H1 (cell line): ENCODE measurements at regions not wholly inside any gene's neighbourhood (a gene's known extent, or its start where the extent isn't known, plus 50 kb on each side); places are given as distances from the start of the nearest gene placed in this dataset.

Source experiments
- ASH2L ChIP-seq: fragments of 200-600, 300-600 bp; sonication (generic); IDR thresholded peaks from one replicate; pipeline ENCODE4 v1.7.1; 2017; ENCODE audit warnings: low read length
- BCL11A ChIP-seq, 2 experiments: IDR thresholded peaks; one replicate each; pipeline ENCODE4 v1.6.1; 2011; ENCODE audit warnings: low read depth in 2 of 2, low read length in 2 of 2, mild to moderate bottlenecking in 2 of 2
- CHD7 ChIP-seq: fragments of 300-600 bp; sonication (generic); IDR thresholded peaks from 2 replicates; pipeline ENCODE4 v1.7.1; 2012; ENCODE audit warnings: low read length, moderate library complexity, mild to moderate bottlenecking, inconsistent platforms; ENCODE audit not compliant: insufficient replicate concordance
- E2F6 ChIP-seq: IDR thresholded peaks from 2 replicates; pipeline ENCODE4 v1.6.1; 2012; ENCODE audit warnings: inconsistent platforms
- NANOG ChIP-seq: IDR thresholded peaks from 2 replicates; pipeline ENCODE4 v1.6.1; 2011; ENCODE audit warnings: low read length, low read depth, mild to moderate bottlenecking, inconsistent platforms; ENCODE audit not compliant: insufficient read depth, poor library complexity, severe bottlenecking
- POU5F1 ChIP-seq: IDR thresholded peaks from 2 replicates; pipeline ENCODE4 v1.6.1; 2011; ENCODE audit warnings: low read depth, mild to moderate bottlenecking, low read length, moderate library complexity
- TAF7 ChIP-seq: optimal IDR thresholded peaks from 2 replicates; pipeline ENCODE3; 2011; ENCODE audit warnings: low read depth, mild to moderate bottlenecking, inconsistent platforms, low read length, moderate library complexity, borderline replicate concordance
- ZNF274 ChIP-seq: IDR thresholded peaks from 2 replicates; pipeline ENCODE4 v1.7.0; 2012; ENCODE audit warnings: low read length, borderline replicate concordance; ENCODE audit errors: extremely low read depth

DNA sequence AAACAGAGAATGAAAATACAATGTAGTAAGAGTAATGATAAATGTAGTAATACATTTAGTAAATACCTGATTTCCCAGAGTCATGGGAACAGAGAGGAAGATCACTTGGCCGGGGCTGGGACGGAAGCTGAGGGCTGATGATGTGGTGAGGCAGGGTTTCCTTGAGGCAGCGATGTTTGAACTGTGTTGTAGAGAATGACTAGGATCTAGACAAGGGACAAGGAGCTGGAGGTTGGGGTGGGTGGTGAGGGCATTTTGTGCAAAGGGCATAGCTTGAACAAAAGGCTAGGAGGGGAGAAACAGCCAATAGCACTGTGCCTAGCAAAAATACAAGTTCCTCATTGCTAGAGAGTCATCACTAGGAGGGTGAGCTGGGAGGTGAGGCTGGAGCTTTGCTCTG lies 64.3 kb upstream of the RAPGEF2 start (continued):
- TF ChIP-seq CHD7 = no peak
- no peak for TF ChIP-seq NANOG
- no peak for TF ChIP-seq POU5F1
- no peak for TF ChIP-seq ASH2L
- no peak for TF ChIP-seq ZNF274
- TF ChIP-seq BCL11A (IDR thresholded peaks at IDR 0.05; ENCODE audit: low read depth in 2 of 2, low read length in 2 of 2) = no peak
- no peak for TF ChIP-seq E2F6
- TF ChIP-seq TAF7 = no peak
